ENCODE measurements at regions not wholly inside any gene's neighbourhood (a gene's known extent, or its start where the extent isn't known, plus 50 kb on each side); places are given as distances from the start of the nearest gene placed in this dataset.
"Not testable (repeated sequence)": the region's sequence is repeated elsewhere in the genome, so short reads cannot be mapped to it uniquely, and the experiment has no call there.

DNA sequence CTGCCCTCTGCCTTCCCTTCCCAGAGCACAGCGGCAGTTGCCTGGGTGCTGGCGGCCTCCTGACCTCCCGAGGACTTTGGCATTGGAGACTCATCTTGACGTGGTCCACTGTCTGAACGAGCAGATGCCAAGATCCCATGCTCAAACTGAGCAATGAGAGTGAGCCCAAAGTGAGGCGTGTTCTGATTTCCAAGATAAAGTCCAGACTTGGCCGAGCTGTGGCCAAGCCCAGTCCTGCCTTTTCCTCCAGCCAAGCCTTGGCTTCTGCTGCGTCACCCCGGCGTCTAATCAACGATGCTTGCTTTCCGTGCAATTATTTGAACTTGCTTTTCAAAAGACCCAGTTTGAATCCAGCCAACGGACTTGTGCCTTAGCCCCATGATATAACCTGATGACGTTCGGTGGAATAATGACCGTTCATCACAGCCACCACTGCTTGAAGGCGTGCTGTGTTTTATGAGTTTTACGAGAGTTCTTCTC is 179.2 kb downstream of the IRF8 start:
- no peak for DNase-seq

GRCh38 chr16:86078711-86079110 is 179.7 kb downstream of the IRF8 start:
- not testable (repeated sequence) for DNase-seq

DNA sequence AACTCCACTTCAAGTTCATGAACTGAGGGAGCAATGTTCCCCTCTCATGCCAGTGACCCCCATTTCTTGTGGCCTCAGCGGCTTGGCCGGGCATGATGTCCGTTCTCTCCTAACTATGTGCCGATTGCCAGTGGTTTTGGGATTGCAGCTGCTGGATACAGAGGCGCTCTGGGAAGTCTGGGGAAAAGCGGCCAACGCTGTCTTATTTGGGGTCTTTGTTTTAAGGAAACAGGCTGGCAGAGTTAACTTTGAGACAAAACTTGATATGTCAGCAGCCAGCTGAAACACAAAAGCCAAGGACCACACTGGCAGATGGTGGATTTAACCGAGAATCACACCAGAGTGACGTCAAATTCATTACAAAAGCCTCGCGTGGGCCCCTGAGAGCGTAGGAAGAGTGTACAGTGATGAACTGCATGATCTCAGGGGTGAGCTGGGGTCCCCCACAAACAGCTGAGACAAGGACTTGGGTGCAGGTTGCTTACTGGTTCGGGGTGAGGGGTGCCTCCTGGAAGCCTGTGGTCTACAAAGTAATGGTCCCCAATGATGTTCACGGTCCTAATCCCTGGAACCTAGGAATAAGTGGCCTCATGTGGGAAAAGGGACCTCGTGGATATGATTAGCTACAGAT is 180.4 kb downstream of the IRF8 start:
- DNase-seq: no peak

GRCh38 chr16:86080131-86080875 is 181.3 kb downstream of the IRF8 start:
- DNase-seq: no peak

GRCh38 chr16:86080982-86081381 is 182.0 kb downstream of the IRF8 start:
- no peak for DNase-seq

DNA sequence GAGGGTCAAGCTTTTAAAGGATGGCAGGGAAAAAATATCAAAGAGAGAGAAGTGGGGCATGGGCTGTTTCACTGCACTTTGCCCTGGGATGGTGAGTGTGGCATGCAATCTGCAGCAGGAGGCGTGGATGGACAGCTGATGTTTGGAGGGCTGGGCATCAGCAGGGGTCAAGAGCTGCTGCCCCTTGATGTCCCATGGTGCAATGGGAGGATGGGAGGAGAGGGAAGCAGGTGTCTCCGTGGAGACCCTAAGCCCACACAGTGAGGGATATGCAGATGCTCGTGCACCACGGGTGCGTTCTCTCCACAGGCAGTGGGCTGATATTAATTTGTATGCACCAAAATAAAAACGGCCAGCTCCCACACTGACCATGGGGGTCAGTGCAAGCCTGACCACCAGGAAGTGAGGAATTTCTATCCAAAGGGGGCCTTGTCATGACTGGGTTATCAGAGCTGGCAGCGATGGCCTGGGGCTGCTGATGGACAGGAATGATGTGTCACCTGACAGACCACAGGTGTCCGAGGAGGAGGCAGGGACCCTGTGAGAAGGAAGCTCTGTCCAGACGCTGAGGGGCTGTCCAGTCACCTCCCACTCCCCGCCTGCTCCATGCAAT is 183.6 kb downstream of the IRF8 start:
- DNase-seq: no peak

DNA sequence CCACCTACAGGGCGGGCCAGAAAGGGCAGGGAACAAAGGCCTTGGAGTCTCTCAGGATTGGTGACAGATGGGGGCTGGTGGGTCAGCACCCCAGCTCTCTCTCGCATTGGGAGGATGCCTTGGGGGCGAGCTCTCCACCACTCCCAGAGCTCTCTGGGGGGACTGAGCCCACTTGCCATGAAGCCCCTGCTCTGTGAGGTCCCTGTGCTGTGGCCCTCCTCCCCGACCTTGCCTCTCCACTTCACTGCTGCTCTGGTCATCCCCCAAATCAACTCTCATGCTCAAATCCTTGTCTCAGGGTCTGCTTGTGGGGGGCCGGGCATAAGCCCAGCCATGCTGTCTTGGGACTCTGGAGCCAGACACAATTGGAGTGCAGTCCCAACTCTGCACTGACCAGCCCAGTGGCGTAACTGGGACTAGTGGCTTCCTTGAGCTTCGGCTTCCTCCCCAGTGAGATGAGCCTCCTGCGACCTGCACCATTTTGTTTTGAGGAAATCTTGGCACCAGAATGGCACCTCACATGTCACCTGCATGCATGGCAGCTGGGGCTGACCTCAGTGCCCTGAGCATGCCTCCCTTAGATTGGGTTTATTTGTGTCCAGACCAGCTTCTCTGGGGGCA is 184.5 kb downstream of the IRF8 start:
- DNase-seq: no peak

GRCh38 chr16:86085161-86085611 is 186.2 kb downstream of the IRF8 start:
- no peak for DNase-seq

GRCh38 chr16:86085795-86086194 is 186.8 kb downstream of the IRF8 start:
- DNase-seq: no peak

DNA sequence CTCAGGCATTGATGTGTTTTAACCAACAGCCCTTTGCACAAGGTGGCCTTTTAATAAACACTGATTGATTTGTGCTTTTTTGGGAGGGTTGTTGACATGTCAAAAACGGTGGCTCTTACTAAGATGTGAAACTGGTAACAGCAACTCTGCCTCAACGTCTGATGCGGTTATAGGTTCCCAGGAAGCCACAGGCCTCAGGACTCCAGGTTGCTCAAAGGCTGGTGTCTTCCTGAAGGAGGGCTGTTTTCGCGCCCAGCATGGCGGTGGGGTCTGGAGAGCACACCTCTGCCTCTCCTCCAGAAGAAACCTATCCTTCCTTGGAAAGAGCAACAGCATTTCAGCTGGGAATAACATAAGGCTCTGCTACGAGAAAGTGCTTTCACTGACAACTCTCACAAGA is 187.5 kb downstream of the IRF8 start:
- DNase-seq: no peak

GRCh38 chr16:86087011-86087895 is 188.3 kb downstream of the IRF8 start:
- DNase-seq: no peak

- no peak for DNase-seq
Observed at GRCh38 chr16:86087896-86088230, 188.9 kb downstream of the IRF8 start.

DNA sequence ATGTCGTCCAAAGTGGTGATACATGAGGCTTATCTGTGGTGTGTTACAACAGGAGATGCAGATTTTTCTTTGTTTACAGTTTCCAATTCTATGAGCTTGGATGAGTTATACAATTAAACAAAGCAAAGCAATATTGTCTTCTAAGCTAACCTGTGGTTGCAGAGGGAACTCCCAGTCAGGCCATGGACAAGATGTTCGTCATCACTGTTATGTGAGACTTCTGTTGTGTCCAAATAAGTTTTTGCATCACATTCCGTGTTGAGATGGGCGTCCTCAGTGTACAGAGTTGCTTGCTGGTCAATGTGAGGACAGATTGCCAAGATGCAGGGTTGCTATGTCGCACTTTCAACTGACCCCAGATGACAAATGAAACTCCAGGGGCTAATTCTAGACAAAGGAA is 189.3 kb downstream of the IRF8 start:
- DNase-seq: no peak

GRCh38 chr16:86088816-86089215 is 189.9 kb downstream of the IRF8 start:
- no peak for DNase-seq

GRCh38 chr16:86089334-86089900 is 190.5 kb downstream of the IRF8 start:
- DNase-seq: no peak

DNA sequence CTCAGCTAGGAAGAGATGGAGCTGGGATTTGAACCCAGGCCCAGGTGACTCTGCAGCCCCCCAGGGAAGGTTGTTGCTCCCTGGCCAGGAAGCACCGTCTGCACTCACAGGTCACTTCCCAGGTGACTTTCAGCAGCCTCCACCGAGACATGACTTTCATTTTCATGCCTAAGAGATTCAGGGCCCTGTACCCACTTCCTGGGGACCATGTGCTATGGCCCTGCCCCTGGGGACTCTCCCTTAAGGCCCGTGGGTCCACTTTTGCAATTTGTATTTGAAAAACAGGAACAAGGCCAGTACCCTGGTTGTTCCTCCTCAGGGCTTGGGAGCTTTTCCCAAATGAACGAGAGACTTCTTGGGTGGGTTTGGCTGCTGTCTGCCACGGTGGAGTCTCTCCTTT is 191.0 kb downstream of the IRF8 start:
- DNase-seq: no peak

DNA sequence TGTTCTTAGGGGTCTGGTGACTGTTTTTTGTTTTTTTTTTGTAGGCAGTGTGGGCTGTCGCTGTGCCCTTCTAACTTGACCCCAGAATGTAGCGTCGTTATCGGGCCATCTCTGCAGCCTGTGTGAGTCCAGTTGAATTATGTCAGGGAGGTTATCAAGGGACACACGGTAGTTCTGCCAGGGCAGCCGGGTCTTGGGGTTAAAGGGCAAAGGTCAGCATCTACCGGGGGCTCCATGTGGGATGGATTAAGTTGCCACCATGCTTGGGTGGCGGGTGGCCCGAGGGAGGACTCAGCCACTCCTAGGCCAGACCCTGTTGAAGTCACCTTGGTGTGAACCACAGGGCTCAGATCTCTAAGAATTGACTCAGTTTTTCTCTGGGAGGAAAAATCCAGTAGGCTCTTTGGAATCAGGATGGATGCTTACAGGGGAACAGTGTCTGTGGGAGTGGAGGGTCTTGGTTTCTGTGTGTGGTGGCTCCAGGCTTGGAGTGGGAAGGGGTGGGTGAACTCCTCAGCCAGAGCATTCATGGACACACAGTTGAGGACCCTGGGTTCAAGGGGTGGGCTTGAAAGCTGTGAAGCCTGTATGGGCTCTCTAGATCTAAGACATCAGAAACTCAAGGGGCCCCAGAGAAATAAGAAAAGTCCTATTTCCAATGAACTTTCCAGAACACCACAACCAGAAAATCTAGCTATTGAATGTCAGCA is 191.7 kb downstream of the IRF8 start:
- DNase-seq: no peak

- no peak for DNase-seq
Observed at GRCh38 chr16:86091976-86092375, 193.0 kb downstream of the IRF8 start.

- DNase-seq: no peak
Observed at GRCh38 chr16:86092586-86093480, 193.9 kb downstream of the IRF8 start.

Data from 8988T (cell line).